ENCODE measurements at regions not wholly inside any gene's neighbourhood (a gene's known extent, or its start where the extent isn't known, plus 50 kb on each side); places are given as distances from the start of the nearest gene placed in this dataset.

DNA sequence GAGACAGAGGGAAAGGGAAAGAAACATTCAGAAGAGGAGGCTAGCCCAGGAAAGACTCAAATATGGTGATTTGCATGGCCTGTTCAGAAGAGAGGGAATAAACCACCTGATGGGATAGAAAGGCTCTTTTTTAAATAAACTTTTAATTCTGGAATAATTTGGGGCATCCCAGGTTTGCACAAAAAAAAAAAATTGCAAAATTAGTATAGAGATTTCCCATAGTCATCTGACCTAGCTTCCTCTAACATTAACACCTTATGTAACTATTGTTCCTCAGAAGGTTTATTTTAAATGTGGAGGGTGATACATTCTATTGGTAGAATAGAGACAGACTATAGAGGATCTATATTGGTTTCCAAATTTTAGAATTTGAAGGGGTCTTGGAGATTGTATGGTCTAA, 330.4 kb upstream of the SLC14A2 start:
- TF ChIP-seq EP300 (IDR thresholded peaks at IDR 0.05), result no peak
- TF ChIP-seq, protein P1, sequence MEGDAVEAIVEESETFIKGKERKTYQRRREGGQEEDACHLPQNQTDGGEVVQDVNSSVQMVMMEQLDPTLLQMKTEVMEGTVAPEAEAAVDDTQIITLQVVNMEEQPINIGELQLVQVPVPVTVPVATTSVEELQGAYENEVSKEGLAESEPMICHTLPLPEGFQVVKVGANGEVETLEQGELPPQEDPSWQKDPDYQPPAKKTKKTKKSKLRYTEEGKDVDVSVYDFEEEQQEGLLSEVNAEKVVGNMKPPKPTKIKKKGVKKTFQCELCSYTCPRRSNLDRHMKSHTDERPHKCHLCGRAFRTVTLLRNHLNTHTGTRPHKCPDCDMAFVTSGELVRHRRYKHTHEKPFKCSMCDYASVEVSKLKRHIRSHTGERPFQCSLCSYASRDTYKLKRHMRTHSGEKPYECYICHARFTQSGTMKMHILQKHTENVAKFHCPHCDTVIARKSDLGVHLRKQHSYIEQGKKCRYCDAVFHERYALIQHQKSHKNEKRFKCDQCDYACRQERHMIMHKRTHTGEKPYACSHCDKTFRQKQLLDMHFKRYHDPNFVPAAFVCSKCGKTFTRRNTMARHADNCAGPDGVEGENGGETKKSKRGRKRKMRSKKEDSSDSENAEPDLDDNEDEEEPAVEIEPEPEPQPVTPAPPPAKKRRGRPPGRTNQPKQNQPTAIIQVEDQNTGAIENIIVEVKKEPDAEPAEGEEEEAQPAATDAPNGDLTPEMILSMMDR (IDR thresholded peaks at IDR 0.05), result no peak
- TF ChIP-seq POLR2A (IDR thresholded peaks at IDR 0.05), result no peak
- TF ChIP-seq POLR2AphosphoS5 (IDR thresholded peaks at IDR 0.05), result no peak
